NCI-H1694 treated with DMSO at 0.1 percent for 48 hours (cell line): ENCODE measurements at regions not wholly inside any gene's neighbourhood (a gene's known extent, or its start where the extent isn't known, plus 50 kb on each side); places are given as distances from the start of the nearest gene placed in this dataset.
"Not testable (repeated sequence)": the region's sequence is repeated elsewhere in the genome, so short reads cannot be mapped to it uniquely, and the experiment has no call there.

Experiments
- DNase-seq: peaks from one replicate; lab custom pipeline; 2025; lab: John Stamatoyannopoulos, UW

- no peak for DNase-seq
These were observed 387.0 kb downstream of the USP25 start for GRCh38 chr21:16116798-16117197.

GRCh38 chr21:16117331-16117730 lies 387.5 kb downstream of the USP25 start:
- DNase-seq = no peak

GRCh38 chr21:16117851-16118590 lies 388.2 kb downstream of the USP25 start:
- no peak for DNase-seq

- no peak for DNase-seq
These were observed 394.8 kb downstream of the USP25 start for GRCh38 chr21:16124378-16125138.

DNA sequence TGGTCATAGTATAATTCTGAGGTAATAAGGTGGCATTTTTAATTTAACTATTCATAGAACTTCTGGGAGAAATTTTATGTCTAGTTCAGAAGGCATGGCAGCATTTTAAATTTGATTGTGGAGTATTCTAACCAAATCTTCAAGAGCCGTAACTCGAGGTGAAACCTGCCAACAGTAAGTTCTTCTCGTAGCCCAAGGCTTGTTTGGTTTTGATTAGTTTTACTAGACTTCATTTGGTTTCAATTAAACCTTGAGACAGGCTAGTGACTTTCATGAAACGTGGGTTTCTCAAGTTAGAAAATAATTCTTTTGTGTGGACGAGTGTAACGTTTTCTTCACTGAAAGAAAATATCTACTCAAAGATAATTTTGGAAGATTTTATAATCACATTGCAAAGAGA lies 395.5 kb downstream of the USP25 start:
- no peak for DNase-seq

GRCh38 chr21:16132453-16132852 lies 402.7 kb downstream of the USP25 start:
- DNase-seq = not testable (repeated sequence)

- no peak for DNase-seq
These were observed 403.5 kb downstream of the USP25 start for GRCh38 chr21:16133248-16133647.

- no peak for DNase-seq
These were observed 404.4 kb downstream of the USP25 start for GRCh38 chr21:16134134-16134533.

GRCh38 chr21:16137106-16137505 lies 407.3 kb downstream of the USP25 start:
- DNase-seq = no peak

- DNase-seq = no peak
These were observed 415.3 kb downstream of the USP25 start for GRCh38 chr21:16145052-16145451.

- no peak for DNase-seq
These were observed 415.7 kb downstream of the USP25 start for GRCh38 chr21:16145479-16145878.

DNA sequence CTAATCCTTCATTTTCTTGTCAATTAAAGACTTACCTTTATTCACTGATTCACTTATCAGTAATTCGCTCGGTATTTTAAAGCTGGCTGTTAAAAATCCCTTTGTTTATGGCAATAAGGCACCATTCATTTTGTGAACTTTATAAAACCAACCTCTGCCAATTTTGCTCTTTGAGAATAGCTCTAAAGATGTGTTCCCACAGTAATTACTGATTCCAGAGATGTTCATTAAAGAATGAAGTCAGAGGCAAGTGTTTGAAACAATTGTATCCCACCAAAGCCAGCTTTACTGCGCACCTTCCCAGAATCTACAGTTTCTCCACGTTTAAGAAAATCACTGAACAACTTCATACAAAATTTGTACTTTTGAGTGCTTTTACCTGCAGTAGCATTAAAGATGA lies 424.5 kb downstream of the USP25 start:
- no peak for DNase-seq

DNA sequence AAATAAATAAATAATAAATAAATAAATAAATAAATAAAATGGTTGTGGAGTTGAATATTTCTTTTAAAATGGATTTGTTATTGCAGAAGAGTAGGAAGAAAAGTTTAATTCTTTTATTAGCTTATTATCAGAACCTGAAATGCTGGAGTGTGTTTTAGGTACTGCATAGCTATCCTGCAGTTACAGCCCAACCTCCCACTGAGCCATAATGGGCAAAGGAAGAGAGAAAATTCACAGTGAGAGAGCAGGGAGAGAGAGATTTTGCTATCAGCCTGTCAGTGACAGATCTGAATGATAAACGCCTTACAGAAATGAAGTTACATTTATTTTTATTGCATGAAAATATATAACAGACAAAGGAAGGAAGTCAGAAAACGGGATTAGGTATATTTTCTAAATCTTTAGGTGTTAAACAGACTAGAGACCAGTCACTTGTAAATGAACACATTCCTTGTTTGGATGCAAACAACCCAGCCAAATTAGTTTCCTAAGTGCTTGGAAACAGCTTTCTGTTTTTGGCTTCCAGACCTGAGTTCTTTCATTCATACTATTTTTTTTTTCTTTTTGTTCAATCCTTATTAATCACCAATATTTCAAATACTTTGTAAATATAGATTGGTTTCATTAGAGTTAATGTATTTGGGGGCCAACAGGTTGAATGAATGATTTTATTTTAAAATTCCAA lies 425.3 kb downstream of the USP25 start:
- DNase-seq = no peak

DNA sequence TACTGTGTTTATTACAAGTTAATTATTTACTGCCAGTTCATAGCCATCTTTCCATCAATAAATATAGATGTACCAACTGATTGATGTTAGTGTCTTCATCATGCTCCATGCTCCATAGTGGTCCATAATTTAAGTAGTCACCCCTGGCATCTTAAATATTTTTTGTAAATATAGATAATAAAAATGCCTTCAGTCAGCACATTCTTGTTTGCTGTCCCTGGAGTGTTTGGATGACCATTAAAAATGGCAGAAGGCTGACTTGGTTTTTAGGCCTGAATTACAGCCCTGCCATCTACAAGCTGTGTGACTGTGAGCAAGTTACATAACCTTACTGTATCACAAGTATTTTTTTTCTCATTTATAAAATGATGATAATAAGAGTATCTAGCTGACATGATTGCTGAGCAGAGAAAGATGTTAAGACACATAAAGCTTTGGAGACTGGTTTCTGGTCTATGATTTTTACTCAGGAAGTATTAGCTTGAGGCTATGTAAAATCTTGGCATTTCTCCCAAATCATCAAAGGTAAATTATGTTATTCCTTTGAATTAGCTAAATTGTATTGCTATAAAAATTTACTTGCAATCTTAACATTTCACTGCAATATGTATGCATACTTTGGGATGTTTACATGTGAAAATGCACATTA lies 427.2 kb downstream of the USP25 start:
- no peak for DNase-seq

GRCh38 chr21:16159213-16159970 lies 429.6 kb downstream of the USP25 start:
- no peak for DNase-seq

GRCh38 chr21:16159971-16160350 lies 430.2 kb downstream of the USP25 start:
- no peak for DNase-seq

- no peak for DNase-seq
These were observed 433.2 kb downstream of the USP25 start for GRCh38 chr21:16162953-16163352.

DNA sequence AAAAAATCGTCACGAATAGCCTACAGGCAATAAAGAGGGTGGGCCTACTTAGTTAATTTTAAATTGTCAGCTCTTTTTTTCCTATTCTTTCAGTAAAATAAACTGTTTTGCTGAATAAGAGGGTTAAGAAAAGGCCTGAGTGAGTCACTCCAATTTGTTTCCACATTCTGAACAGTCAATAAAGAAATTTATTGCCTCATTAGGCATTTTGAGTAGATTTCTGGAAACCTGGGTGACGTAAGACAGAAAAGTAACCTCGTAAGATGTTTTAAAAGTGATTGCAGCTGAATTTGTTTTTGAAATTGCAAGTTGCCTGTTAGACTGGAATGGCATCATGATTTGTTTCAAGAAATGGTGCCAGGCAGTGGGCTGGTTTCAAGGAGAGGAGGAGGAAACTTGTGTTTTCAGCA lies 439.3 kb downstream of the USP25 start:
- no peak for DNase-seq

GRCh38 chr21:16169779-16170178 lies 440.0 kb downstream of the USP25 start:
- DNase-seq = no peak

DNA sequence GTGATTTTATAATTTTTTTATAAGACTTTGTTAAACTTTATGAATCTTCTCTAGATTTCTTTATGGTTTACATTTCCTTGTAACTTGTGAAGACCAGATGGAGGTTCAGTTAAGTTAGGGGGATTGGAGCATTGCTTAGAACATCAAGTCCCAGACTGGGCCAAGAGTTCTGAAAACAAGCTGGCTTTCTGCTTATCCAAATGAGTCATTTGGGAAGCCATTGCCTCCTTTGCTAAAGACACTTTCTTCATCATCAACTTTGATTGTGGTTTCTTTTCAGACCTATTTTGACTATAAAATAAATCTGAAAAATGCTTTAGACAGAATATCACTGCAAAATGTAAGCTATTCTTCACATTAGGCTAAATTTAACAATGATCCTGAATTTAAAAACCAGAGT lies 446.8 kb downstream of the USP25 start:
- DNase-seq = no peak

GRCh38 chr21:16177532-16177931 lies 447.8 kb downstream of the USP25 start:
- DNase-seq = no peak

GRCh38 chr21:16179773-16180172 lies 450.0 kb downstream of the USP25 start:
- DNase-seq = no peak
